Panc1 (cell line): ENCODE measurements at regions not wholly inside any gene's neighbourhood (a gene's known extent, or its start where the extent isn't known, plus 50 kb on each side); places are given as distances from the start of the nearest gene placed in this dataset.

Experiments used
- CTCF ChIP-seq: fragments of 450-650 bp; IDR thresholded peaks from 2 replicates; pipeline ENCODE4 v1.5.1; 2017; ENCODE audit warnings: mild to moderate bottlenecking
- POLR2AphosphoS5 ChIP-seq: IDR thresholded peaks from 2 replicates; pipeline ENCODE4 v1.6.1; 2012; ENCODE audit warnings: mild to moderate bottlenecking, low read depth, low read length, moderate library complexity
- REST ChIP-seq, 2 experiments: IDR thresholded peaks; 2 replicates each; pipeline ENCODE4 v1.6.1; 2011 to 2012; ENCODE audit warnings: low read depth in 2 of 2, control low read depth in 1 of 2, low read length in 1 of 2, mild to moderate bottlenecking in 1 of 2, moderate library complexity in 1 of 2; ENCODE audit not compliant: insufficient read depth in 1 of 2

- no peak for TF ChIP-seq CTCF
- TF ChIP-seq REST (IDR thresholded peaks at IDR 0.05; ENCODE audit: insufficient read depth in 1 of 2, low read depth in 2 of 2, low read length in 1 of 2) = no peak
- TF ChIP-seq POLR2AphosphoS5 = no peak
These were observed 101.3 kb upstream of the IGFBP3 start for GRCh38 chr7:46022397-46022796.
